NOMO-1 treated with dmso at 0.1 percent for 144 hours (cell line): ENCODE measurements at regions not wholly inside any gene's neighbourhood (a gene's known extent, or its start where the extent isn't known, plus 50 kb on each side); places are given as distances from the start of the nearest gene placed in this dataset.
"Not testable (repeated sequence)": the region's sequence is repeated elsewhere in the genome, so short reads cannot be mapped to it uniquely, and the experiment has no call there.

Source experiments
- DNase-seq: peaks from one replicate; lab custom pipeline; 2025; ENCODE audit not compliant: unreplicated experiment; lab: John Stamatoyannopoulos, UW

GRCh38 chr1:99535470-99536164 is 110.3 kb upstream of the PALMD start:
- no peak for DNase-seq

GRCh38 chr1:99537886-99538617 is 107.9 kb upstream of the PALMD start:
- no peak for DNase-seq

GRCh38 chr1:99538618-99538956 is 107.3 kb upstream of the PALMD start:
- no peak for DNase-seq

GRCh38 chr1:99539131-99539530 is 106.8 kb upstream of the PALMD start:
- no peak for DNase-seq

GRCh38 chr1:99540744-99541143 is 105.2 kb upstream of the PALMD start:
- DNase-seq: no peak

GRCh38 chr1:99544328-99544727 is 101.6 kb upstream of the PALMD start:
- no peak for DNase-seq

GRCh38 chr1:99546432-99547416 is 99.2 kb upstream of the PALMD start:
- DNase-seq: no peak

GRCh38 chr1:99548943-99549605 is 96.8 kb upstream of the PALMD start:
- no peak for DNase-seq

- DNase-seq: no peak
These were observed 95.7 kb upstream of the PALMD start for GRCh38 chr1:99550198-99550597.

GRCh38 chr1:99551812-99552614 is 93.9 kb upstream of the PALMD start:
- DNase-seq: no peak

GRCh38 chr1:99553301-99553700 is 92.6 kb upstream of the PALMD start:
- no peak for DNase-seq

GRCh38 chr1:99553819-99554218 is 92.1 kb upstream of the PALMD start:
- DNase-seq: not testable (repeated sequence)

- DNase-seq: no peak
These were observed 91.2 kb upstream of the PALMD start for GRCh38 chr1:99554727-99555126.

- DNase-seq: no peak
These were observed 88.2 kb upstream of the PALMD start for GRCh38 chr1:99557546-99558202.

GRCh38 chr1:99559166-99559565 is 86.7 kb upstream of the PALMD start:
- DNase-seq: no peak

GRCh38 chr1:99560207-99561040 is 85.5 kb upstream of the PALMD start:
- DNase-seq: no peak

GRCh38 chr1:99561952-99562351 is 84.0 kb upstream of the PALMD start:
- DNase-seq: no peak

GRCh38 chr1:99565606-99566289 is 80.2 kb upstream of the PALMD start:
- no peak for DNase-seq
